ENCODE measurements at regions not wholly inside any gene's neighbourhood (a gene's known extent, or its start where the extent isn't known, plus 50 kb on each side); places are given as distances from the start of the nearest gene placed in this dataset.

DNA sequence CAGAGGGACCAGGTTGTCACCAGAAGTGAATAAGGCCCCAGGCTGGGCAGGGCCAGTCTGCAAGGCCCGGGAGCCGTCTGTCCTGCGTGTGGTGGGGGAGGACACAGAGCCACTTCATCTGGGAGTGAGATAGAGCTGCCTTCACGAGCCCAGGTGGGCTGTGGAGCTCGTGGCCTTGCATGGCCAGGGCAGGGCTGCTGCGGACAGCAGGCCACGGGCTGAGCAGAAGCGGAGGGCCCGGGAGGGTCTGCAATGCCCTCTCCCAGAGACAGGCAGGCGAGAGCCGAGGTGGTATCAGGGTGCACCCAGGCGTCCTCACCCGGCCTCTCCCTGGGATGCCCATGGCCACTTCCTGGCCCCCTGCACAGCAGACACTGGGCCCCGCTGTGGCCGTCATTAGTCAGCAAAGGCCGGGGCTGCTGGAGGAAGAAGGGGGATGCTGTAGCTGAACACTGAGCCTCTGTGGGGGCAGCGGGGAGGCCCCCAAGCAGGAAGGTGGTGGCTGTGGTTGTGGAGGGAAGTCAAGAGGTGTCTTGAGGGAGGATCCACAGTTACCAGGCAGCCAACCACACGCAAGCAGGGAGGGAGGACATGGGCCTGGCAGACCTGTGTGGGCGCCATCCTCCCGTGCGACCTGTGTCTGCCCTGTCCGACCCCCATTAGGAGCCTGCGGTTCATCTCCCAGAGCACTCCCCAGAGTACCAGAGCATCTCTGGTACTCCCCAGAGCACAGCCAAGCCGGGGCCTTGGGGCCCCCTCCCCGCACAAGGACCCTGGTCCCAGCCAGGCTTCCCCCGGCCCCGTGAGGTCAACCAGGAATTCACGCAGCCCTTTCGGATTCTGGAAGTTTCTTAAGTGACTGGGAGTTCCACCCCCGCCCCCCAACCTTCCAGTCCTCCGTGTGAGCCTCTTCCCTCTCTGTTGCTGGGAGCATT is 1109.5 kb downstream of the BRD1 start:
- no peaks in the 10 kb centered on the region for H4K20me1 ChIP-seq (ENCODE audit: control insufficient read depth, insufficient read depth, low read length, poor library complexity, severe bottlenecking)
- H3K36me3 ChIP-seq (replicated peaks in 1 of 2; ENCODE audit: control extremely low read depth in 1 of 2, control insufficient read depth in 1 of 2, extremely low read depth in 1 of 2, insufficient read depth in 2 of 2, low read length in 1 of 2): no peaks in the 10 kb centered on the region
- no peak overlapping the region for H3K9ac ChIP-seq (ENCODE audit: low read length)
- H3K27me3 Mint-ChIP-seq: peaks cover 7% of the 10 kb centered on the region
- no peak for DNase-seq
- no peaks in the 10 kb centered on the region for H3K79me2 ChIP-seq (ENCODE audit: control insufficient read depth, insufficient read depth, low read length)
- POLR2A ChIA-PET: no interaction called here
- H3K27ac Mint-ChIP-seq: no peak overlapping the region
- peaks cover 3% of the 10 kb centered on the region for H3K9me3 Mint-ChIP-seq (ENCODE audit: insufficient read depth)
- H3K4me3 ChIP-seq (ENCODE audit: control extremely low read depth in 1 of 5, extremely low read depth in 1 of 5, insufficient read depth in 1 of 5, low read depth in 2 of 5, low read length in 4 of 5): no peak overlapping the region
- CTCF ChIA-PET: no interaction called here
- TF ChIP-seq, protein P1, sequence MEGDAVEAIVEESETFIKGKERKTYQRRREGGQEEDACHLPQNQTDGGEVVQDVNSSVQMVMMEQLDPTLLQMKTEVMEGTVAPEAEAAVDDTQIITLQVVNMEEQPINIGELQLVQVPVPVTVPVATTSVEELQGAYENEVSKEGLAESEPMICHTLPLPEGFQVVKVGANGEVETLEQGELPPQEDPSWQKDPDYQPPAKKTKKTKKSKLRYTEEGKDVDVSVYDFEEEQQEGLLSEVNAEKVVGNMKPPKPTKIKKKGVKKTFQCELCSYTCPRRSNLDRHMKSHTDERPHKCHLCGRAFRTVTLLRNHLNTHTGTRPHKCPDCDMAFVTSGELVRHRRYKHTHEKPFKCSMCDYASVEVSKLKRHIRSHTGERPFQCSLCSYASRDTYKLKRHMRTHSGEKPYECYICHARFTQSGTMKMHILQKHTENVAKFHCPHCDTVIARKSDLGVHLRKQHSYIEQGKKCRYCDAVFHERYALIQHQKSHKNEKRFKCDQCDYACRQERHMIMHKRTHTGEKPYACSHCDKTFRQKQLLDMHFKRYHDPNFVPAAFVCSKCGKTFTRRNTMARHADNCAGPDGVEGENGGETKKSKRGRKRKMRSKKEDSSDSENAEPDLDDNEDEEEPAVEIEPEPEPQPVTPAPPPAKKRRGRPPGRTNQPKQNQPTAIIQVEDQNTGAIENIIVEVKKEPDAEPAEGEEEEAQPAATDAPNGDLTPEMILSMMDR (IDR thresholded peaks at IDR 0.05): no peak
- TF ChIP-seq EZH2 (IDR thresholded peaks at IDR 0.05; ENCODE audit: borderline replicate concordance, insufficient read depth, low read depth, low read length, poor library complexity, severe bottlenecking): no peak
- H2AFZ ChIP-seq (ENCODE audit: insufficient read depth, low read depth, low read length, poor library complexity, severe bottlenecking): no peak overlapping the region
- no peak overlapping the region for H3K4me2 ChIP-seq (replicated peaks; ENCODE audit: low read depth, low read length, poor library complexity, severe bottlenecking)
- H3K4me1 ChIP-seq (ENCODE audit: control insufficient read depth in 2 of 2, insufficient read depth in 2 of 2, low read length in 2 of 2): no peaks in the 10 kb centered on the region
- no peak overlapping the region for H3K27ac ChIP-seq (ENCODE audit: low read length in 2 of 2)
- H3K4me3 Mint-ChIP-seq: no peak overlapping the region
- no peaks in the 10 kb centered on the region for H3K27me3 ChIP-seq (replicated peaks in 1 of 4; ENCODE audit: control extremely low read depth in 1 of 4, control insufficient read depth in 3 of 4, insufficient read depth in 4 of 4, low read length in 3 of 4)
- ATAC-seq (ENCODE audit: low read depth): no peak
- H3K4me1 Mint-ChIP-seq: no peaks in the 10 kb centered on the region
- WGBS (ENCODE audit: insufficient coverage): 56% methylated on average over 29 of the region's 31 CpGs
- intact Hi-C loops (cut with micrococcal nuclease): no loop called here
- peaks cover 0 to 54% (median 0%) of the 10 kb centered on the region in 3 donors for H3K9me3 ChIP-seq (ENCODE audit: control extremely low read depth in 1 of 3, control insufficient read depth in 2 of 3, insufficient read depth in 1 of 3, low read length in 2 of 3)

DNA sequence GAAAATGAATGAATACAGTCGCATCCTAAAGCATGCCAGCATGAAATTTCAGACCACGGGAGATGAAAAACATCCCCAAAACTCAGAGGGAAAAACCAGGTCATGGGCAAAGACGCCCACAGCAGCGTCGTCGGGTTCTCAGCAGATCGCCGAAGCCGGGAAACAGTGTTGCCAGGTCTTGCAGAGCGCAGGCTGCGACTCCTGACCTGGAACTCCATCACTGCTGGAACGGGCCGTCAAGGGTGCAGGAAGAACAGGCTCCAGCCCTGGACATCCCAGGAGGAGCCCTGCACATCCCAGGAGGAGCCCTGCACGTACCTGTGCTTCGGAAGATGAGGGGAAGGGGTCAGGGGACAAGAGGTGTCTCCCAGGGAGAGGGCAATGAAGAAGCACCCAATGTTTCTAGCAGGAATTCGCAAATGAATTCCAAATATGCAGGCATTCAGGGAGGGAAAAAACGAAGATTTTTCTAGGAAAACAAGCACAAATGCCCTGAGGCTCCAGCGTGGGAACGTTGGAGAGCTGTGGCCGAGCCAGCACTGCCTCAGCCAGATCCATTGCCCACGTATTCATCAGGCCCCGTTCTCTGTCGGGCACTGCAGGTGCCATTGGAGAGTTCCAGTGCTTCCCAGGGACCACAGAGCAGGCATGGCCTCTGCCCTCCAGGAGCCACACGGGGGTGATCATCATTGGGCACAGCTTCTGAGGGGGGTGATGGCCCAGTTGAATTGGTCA is 1110.4 kb downstream of the BRD1 start:
- H4K20me1 ChIP-seq (ENCODE audit: control insufficient read depth, insufficient read depth, low read length, poor library complexity, severe bottlenecking): no peaks in the 10 kb centered on the region
- intact Hi-C loops (cut with micrococcal nuclease): no loop called here
- H3K4me3 ChIP-seq (ENCODE audit: control extremely low read depth in 1 of 5, extremely low read depth in 1 of 5, insufficient read depth in 1 of 5, low read depth in 2 of 5, low read length in 4 of 5): no peak overlapping the region
- DNase-seq (no peak), ATAC-seq (ENCODE audit: low read depth) (no peak)
- H3K4me3 Mint-ChIP-seq: no peak overlapping the region
- no peak overlapping the region for H3K9ac ChIP-seq (ENCODE audit: low read length)
- 85% methylated on average over 24 of the region's 24 CpGs for WGBS (ENCODE audit: insufficient coverage)
- ChIA-PET POLR2A (no interaction called here), CTCF (no interaction called here)
- H3K27me3 Mint-ChIP-seq: peaks cover 7% of the 10 kb centered on the region
- H3K27ac Mint-ChIP-seq: no peak overlapping the region
- H3K9me3 ChIP-seq (ENCODE audit: control extremely low read depth in 1 of 3, control insufficient read depth in 2 of 3, insufficient read depth in 1 of 3, low read length in 2 of 3): peaks cover 0 to 51% (median 0%) of the 10 kb centered on the region in 3 donors
- H3K4me2 ChIP-seq (replicated peaks; ENCODE audit: low read depth, low read length, poor library complexity, severe bottlenecking): no peak overlapping the region
- no peaks in the 10 kb centered on the region for H3K4me1 Mint-ChIP-seq
- no peaks in the 10 kb centered on the region for H3K36me3 ChIP-seq (replicated peaks in 1 of 2; ENCODE audit: control extremely low read depth in 1 of 2, control insufficient read depth in 1 of 2, extremely low read depth in 1 of 2, insufficient read depth in 2 of 2, low read length in 1 of 2)
- no peaks in the 10 kb centered on the region for H3K27me3 ChIP-seq (replicated peaks in 1 of 4; ENCODE audit: control extremely low read depth in 1 of 4, control insufficient read depth in 3 of 4, insufficient read depth in 4 of 4, low read length in 3 of 4)
- no peak overlapping the region for H3K27ac ChIP-seq (ENCODE audit: low read length in 2 of 2)
- TF ChIP-seq, protein P1 (IDR thresholded peaks at IDR 0.05): no peak
- TF ChIP-seq EZH2 (IDR thresholded peaks at IDR 0.05; ENCODE audit: borderline replicate concordance, insufficient read depth, low read depth, low read length, poor library complexity, severe bottlenecking): no peak
- H3K4me1 ChIP-seq (ENCODE audit: control insufficient read depth in 2 of 2, insufficient read depth in 2 of 2, low read length in 2 of 2): no peaks in the 10 kb centered on the region
- H3K79me2 ChIP-seq (ENCODE audit: control insufficient read depth, insufficient read depth, low read length): no peaks in the 10 kb centered on the region
- peaks cover 2% of the 10 kb centered on the region for H3K9me3 Mint-ChIP-seq (ENCODE audit: insufficient read depth)
- H2AFZ ChIP-seq (ENCODE audit: insufficient read depth, low read depth, low read length, poor library complexity, severe bottlenecking): no peak overlapping the region
